ENCODE measurements at regions not wholly inside any gene's neighbourhood (a gene's known extent, or its start where the extent isn't known, plus 50 kb on each side); places are given as distances from the start of the nearest gene placed in this dataset.

GRCh38 chr2:238725298-238725697, 122.6 kb upstream of the TWIST2 start:
- TF ChIP-seq CTCF (IDR thresholded peaks at IDR 0.05): no peak
- TF ChIP-seq POLR2A (IDR thresholded peaks at IDR 0.05): no peak
